H1 (cell line): ENCODE measurements at regions not wholly inside any gene's neighbourhood (a gene's known extent, or its start where the extent isn't known, plus 50 kb on each side); places are given as distances from the start of the nearest gene placed in this dataset.

Experiments
- TF ChIP-seq, protein P1 (sequence below): fragments of 300-600 bp; sonication (generic); IDR thresholded peaks from 2 replicates; pipeline ENCODE4 v1.7.1; 2012; ENCODE audit warnings: low read length, moderate library complexity, mild to moderate bottlenecking, inconsistent platforms; ENCODE audit not compliant: insufficient replicate concordance

GRCh38 chr12:3420693-3421092 lies 70.3 kb upstream of the PRMT8 start (continued):
- TF ChIP-seq, protein P1, sequence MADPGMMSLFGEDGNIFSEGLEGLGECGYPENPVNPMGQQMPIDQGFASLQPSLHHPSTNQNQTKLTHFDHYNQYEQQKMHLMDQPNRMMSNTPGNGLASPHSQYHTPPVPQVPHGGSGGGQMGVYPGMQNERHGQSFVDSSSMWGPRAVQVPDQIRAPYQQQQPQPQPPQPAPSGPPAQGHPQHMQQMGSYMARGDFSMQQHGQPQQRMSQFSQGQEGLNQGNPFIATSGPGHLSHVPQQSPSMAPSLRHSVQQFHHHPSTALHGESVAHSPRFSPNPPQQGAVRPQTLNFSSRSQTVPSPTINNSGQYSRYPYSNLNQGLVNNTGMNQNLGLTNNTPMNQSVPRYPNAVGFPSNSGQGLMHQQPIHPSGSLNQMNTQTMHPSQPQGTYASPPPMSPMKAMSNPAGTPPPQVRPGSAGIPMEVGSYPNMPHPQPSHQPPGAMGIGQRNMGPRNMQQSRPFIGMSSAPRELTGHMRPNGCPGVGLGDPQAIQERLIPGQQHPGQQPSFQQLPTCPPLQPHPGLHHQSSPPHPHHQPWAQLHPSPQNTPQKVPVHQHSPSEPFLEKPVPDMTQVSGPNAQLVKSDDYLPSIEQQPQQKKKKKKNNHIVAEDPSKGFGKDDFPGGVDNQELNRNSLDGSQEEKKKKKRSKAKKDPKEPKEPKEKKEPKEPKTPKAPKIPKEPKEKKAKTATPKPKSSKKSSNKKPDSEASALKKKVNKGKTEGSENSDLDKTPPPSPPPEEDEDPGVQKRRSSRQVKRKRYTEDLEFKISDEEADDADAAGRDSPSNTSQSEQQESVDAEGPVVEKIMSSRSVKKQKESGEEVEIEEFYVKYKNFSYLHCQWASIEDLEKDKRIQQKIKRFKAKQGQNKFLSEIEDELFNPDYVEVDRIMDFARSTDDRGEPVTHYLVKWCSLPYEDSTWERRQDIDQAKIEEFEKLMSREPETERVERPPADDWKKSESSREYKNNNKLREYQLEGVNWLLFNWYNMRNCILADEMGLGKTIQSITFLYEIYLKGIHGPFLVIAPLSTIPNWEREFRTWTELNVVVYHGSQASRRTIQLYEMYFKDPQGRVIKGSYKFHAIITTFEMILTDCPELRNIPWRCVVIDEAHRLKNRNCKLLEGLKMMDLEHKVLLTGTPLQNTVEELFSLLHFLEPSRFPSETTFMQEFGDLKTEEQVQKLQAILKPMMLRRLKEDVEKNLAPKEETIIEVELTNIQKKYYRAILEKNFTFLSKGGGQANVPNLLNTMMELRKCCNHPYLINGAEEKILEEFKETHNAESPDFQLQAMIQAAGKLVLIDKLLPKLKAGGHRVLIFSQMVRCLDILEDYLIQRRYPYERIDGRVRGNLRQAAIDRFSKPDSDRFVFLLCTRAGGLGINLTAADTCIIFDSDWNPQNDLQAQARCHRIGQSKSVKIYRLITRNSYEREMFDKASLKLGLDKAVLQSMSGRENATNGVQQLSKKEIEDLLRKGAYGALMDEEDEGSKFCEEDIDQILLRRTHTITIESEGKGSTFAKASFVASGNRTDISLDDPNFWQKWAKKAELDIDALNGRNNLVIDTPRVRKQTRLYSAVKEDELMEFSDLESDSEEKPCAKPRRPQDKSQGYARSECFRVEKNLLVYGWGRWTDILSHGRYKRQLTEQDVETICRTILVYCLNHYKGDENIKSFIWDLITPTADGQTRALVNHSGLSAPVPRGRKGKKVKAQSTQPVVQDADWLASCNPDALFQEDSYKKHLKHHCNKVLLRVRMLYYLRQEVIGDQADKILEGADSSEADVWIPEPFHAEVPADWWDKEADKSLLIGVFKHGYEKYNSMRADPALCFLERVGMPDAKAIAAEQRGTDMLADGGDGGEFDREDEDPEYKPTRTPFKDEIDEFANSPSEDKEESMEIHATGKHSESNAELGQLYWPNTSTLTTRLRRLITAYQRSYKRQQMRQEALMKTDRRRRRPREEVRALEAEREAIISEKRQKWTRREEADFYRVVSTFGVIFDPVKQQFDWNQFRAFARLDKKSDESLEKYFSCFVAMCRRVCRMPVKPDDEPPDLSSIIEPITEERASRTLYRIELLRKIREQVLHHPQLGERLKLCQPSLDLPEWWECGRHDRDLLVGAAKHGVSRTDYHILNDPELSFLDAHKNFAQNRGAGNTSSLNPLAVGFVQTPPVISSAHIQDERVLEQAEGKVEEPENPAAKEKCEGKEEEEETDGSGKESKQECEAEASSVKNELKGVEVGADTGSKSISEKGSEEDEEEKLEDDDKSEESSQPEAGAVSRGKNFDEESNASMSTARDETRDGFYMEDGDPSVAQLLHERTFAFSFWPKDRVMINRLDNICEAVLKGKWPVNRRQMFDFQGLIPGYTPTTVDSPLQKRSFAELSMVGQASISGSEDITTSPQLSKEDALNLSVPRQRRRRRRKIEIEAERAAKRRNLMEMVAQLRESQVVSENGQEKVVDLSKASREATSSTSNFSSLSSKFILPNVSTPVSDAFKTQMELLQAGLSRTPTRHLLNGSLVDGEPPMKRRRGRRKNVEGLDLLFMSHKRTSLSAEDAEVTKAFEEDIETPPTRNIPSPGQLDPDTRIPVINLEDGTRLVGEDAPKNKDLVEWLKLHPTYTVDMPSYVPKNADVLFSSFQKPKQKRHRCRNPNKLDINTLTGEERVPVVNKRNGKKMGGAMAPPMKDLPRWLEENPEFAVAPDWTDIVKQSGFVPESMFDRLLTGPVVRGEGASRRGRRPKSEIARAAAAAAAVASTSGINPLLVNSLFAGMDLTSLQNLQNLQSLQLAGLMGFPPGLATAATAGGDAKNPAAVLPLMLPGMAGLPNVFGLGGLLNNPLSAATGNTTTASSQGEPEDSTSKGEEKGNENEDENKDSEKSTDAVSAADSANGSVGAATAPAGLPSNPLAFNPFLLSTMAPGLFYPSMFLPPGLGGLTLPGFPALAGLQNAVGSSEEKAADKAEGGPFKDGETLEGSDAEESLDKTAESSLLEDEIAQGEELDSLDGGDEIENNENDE, result no peak
